Stimulated activated CD8-positive, alpha-beta memory T cell treated with anti-CD3 and anti-CD28 coated beads, Interleukin-15, amount 100 ng/mL, for 4 hours (primary cell): ENCODE measurements at regions not wholly inside any gene's neighbourhood (a gene's known extent, or its start where the extent isn't known, plus 50 kb on each side); places are given as distances from the start of the nearest gene placed in this dataset.
"Not testable (repeated sequence)": the region's sequence is repeated elsewhere in the genome, so short reads cannot be mapped to it uniquely, and the experiment has no call there.

Experiments used
- DNase-seq, 2 donors: peaks; one replicate each; pipeline ENCODE4 v3.0.0-alpha.2; 2020; ENCODE audit warnings: low read depth in 2 of 2

- DNase-seq: no peak
These were observed 60.2 kb downstream of the TFAP2C start for GRCh38 chr20:56689318-56689717.

GRCh38 chr20:56689852-56690485 is 60.9 kb downstream of the TFAP2C start:
- no peak for DNase-seq

- DNase-seq: no peak
These were observed 61.5 kb downstream of the TFAP2C start for GRCh38 chr20:56690531-56691175.

- no peak for DNase-seq
These were observed 62.4 kb downstream of the TFAP2C start for GRCh38 chr20:56691325-56691998.

GRCh38 chr20:56693217-56693616 is 64.1 kb downstream of the TFAP2C start:
- DNase-seq: no peak

GRCh38 chr20:56697476-56697875 is 68.4 kb downstream of the TFAP2C start:
- DNase-seq: no peak

GRCh38 chr20:56698297-56698696 is 69.2 kb downstream of the TFAP2C start:
- no peak for DNase-seq

GRCh38 chr20:56698749-56699148 is 69.6 kb downstream of the TFAP2C start:
- DNase-seq: no peak

- no peak for DNase-seq
These were observed 74.1 kb downstream of the TFAP2C start for GRCh38 chr20:56702931-56703840.

- no peak for DNase-seq
These were observed 77.8 kb downstream of the TFAP2C start for GRCh38 chr20:56706867-56707360.

GRCh38 chr20:56708991-56709390 is 79.9 kb downstream of the TFAP2C start:
- no peak for DNase-seq

GRCh38 chr20:56710125-56710524 is 81.0 kb downstream of the TFAP2C start:
- no peak for DNase-seq

GRCh38 chr20:56710577-56710976 is 81.5 kb downstream of the TFAP2C start:
- DNase-seq: not testable (repeated sequence)

GRCh38 chr20:56711018-56711417 is 81.9 kb downstream of the TFAP2C start:
- no peak for DNase-seq

- no peak for DNase-seq
These were observed 86.2 kb downstream of the TFAP2C start for GRCh38 chr20:56715309-56715708.

- DNase-seq: no peak
These were observed 86.9 kb downstream of the TFAP2C start for GRCh38 chr20:56715902-56716519.

GRCh38 chr20:56716806-56717205 is 87.7 kb downstream of the TFAP2C start:
- DNase-seq: no peak

- no peak for DNase-seq
These were observed 89.7 kb downstream of the TFAP2C start for GRCh38 chr20:56718816-56719215.

- DNase-seq: no peak
These were observed 91.6 kb downstream of the TFAP2C start for GRCh38 chr20:56720620-56721213.

- no peak for DNase-seq
These were observed 92.9 kb downstream of the TFAP2C start for GRCh38 chr20:56722042-56722441.

- DNase-seq: no peak
These were observed 94.2 kb downstream of the TFAP2C start for GRCh38 chr20:56723331-56723730.
